Mesenchymal stem cell (in vitro differentiated cells and primary cell): ENCODE measurements at regions not wholly inside any gene's neighbourhood (a gene's known extent, or its start where the extent isn't known, plus 50 kb on each side); places are given as distances from the start of the nearest gene placed in this dataset.
"Not testable (repeated sequence)": the region's sequence is repeated elsewhere in the genome, so short reads cannot be mapped to it uniquely, and the experiment has no call there.

Experiments
- DNase-seq: peaks from one replicate; pipeline ENCODE4 v3.0.0-alpha.2; 2013
- H2AFZ ChIP-seq: one replicate; pipeline ENCODE4 v1.6.1; 2013; ENCODE audit warnings: low read depth, mild to moderate bottlenecking, control low read depth, inconsistent platforms, low read length, moderate library complexity
- H2AK5ac ChIP-seq: 2 replicates; pipeline ENCODE4 v1.6.1; 2013; ENCODE audit warnings: low read length, moderate library complexity, mild to moderate bottlenecking, inconsistent platforms; ENCODE audit not compliant: severe bottlenecking
- H2BK120ac ChIP-seq: one replicate; pipeline ENCODE4 v1.6.1; 2013; ENCODE audit warnings: low read depth, mild to moderate bottlenecking, inconsistent platforms, low read length, moderate library complexity
- H2BK12ac ChIP-seq, 2 experiments: one replicate each; pipeline ENCODE4 v1.6.1; 2013; ENCODE audit warnings: inconsistent platforms in 2 of 2, low read length in 2 of 2, mild to moderate bottlenecking in 2 of 2, moderate library complexity in 2 of 2, control low read depth in 1 of 2
- H2BK15ac ChIP-seq: one replicate; pipeline ENCODE4 v1.6.1; 2013; ENCODE audit warnings: mild to moderate bottlenecking, low read depth, inconsistent platforms; ENCODE audit not compliant: poor library complexity, severe bottlenecking
- H2BK5ac ChIP-seq: 2 replicates; pipeline ENCODE4 v1.6.1; 2013; ENCODE audit warnings: low read depth, mild to moderate bottlenecking, low read length, control low read depth, inconsistent platforms; ENCODE audit not compliant: poor library complexity, severe bottlenecking
- H3K14ac ChIP-seq, 2 experiments: one replicate each; pipeline ENCODE4 v1.6.1; 2013; ENCODE audit warnings: inconsistent platforms in 2 of 2, low read length in 2 of 2, control low read depth in 1 of 2, mild to moderate bottlenecking in 1 of 2, moderate library complexity in 1 of 2
- H3K18ac ChIP-seq, 2 experiments: one replicate each; pipeline ENCODE4 v1.6.1; 2013; ENCODE audit warnings: inconsistent platforms in 2 of 2, low read length in 2 of 2, control low read depth in 1 of 2, low read depth in 1 of 2, mild to moderate bottlenecking in 1 of 2
- H3K23ac ChIP-seq, 2 experiments: one replicate each; pipeline ENCODE4 v1.6.1; 2013; ENCODE audit warnings: inconsistent platforms in 2 of 2, low read length in 2 of 2, mild to moderate bottlenecking in 2 of 2, moderate library complexity in 2 of 2, control low read depth in 1 of 2
- H3K27ac ChIP-seq: 2 replicates; pipeline ENCODE4 v1.5.1; 2013; ENCODE audit warnings: mild to moderate bottlenecking, moderate library complexity, low read length, control low read depth, inconsistent platforms; ENCODE audit not compliant: poor library complexity, severe bottlenecking
- H3K27me3 ChIP-seq, 2 experiments: 2 replicates each; pipeline versions ENCODE4 v1.6.1 to v1.7.0; 2013; ENCODE audit warnings: low read length in 2 of 2, mild to moderate bottlenecking in 2 of 2, moderate library complexity in 2 of 2, control low read depth in 1 of 2, inconsistent platforms in 1 of 2; ENCODE audit not compliant: control insufficient read depth in 1 of 2, insufficient read depth in 1 of 2
- H3K36me3 ChIP-seq, 2 experiments: 2 replicates each; pipeline versions ENCODE4 v1.6.1 to v1.7.0; 2013; ENCODE audit warnings: low read length in 2 of 2, control low read depth in 1 of 2, inconsistent platforms in 1 of 2, low read depth in 1 of 2, mild to moderate bottlenecking in 1 of 2; ENCODE audit not compliant: insufficient read depth in 2 of 2, control insufficient read depth in 1 of 2
- H3K4ac ChIP-seq, 2 experiments: one replicate each; pipeline ENCODE4 v1.6.1; 2013; ENCODE audit warnings: inconsistent platforms in 2 of 2, low read length in 2 of 2, mild to moderate bottlenecking in 2 of 2, moderate library complexity in 2 of 2, control low read depth in 1 of 2, low read depth in 1 of 2
- H3K4me1 ChIP-seq: 2 replicates; pipeline ENCODE4 v1.6.1; 2013; ENCODE audit warnings: low read depth, low read length, control low read depth; ENCODE audit not compliant: control insufficient read depth, insufficient read depth
- H3K4me2 ChIP-seq: 2 replicates; pipeline ENCODE4 v1.6.1; 2013; ENCODE audit warnings: low read length, mild to moderate bottlenecking, inconsistent platforms; ENCODE audit not compliant: poor library complexity, severe bottlenecking
- H3K4me3 ChIP-seq, 2 experiments: 2 replicates each; pipeline versions ENCODE4 v1.5.1 to v1.7.0; 2013; ENCODE audit warnings: low read length in 2 of 2, mild to moderate bottlenecking in 2 of 2, control low read depth in 1 of 2, low read depth in 1 of 2; ENCODE audit not compliant: insufficient read depth in 1 of 2
- H3K79me1 ChIP-seq: replicated peaks from 2 replicates; pipeline ENCODE4 v1.6.1; 2013; ENCODE audit warnings: mild to moderate bottlenecking, control low read depth, low read length, inconsistent platforms; ENCODE audit not compliant: poor library complexity, severe bottlenecking
- H3K9ac ChIP-seq: 2 replicates; pipeline ENCODE4 v1.7.0; 2013; ENCODE audit warnings: mild to moderate bottlenecking, low read length, moderate library complexity
- H3K9me3 ChIP-seq: 2 replicates; pipeline ENCODE4 v1.7.0; 2013; ENCODE audit warnings: mild to moderate bottlenecking, low read length; ENCODE audit not compliant: control insufficient read depth
- H4K8ac ChIP-seq: one replicate; pipeline ENCODE4 v1.6.1; 2013; ENCODE audit warnings: inconsistent platforms, mild to moderate bottlenecking, low read length, moderate library complexity
- H4K91ac ChIP-seq: one replicate; pipeline ENCODE4 v1.6.1; 2013; ENCODE audit warnings: mild to moderate bottlenecking, low read length, inconsistent platforms
- WGBS: methylation state at CpG from one replicate; pipeline ENCODE4 v1.1.7; 2013; ENCODE audit warnings: mixed read lengths; 5-methylcytosine and 5-hydroxymethylcytosine counted together

GRCh38 chr18:10100196-10100595 is 186.4 kb downstream of the VAPA start:
- no peak overlapping the region for H2BK5ac ChIP-seq

GRCh38 chr18:10100941-10101701 is 187.3 kb downstream of the VAPA start:
- no peak overlapping the region for H2AFZ ChIP-seq
- 54% methylated on average over 12 of the region's 12 CpGs for WGBS
- H3K9ac ChIP-seq: no peak overlapping the region
- H2BK120ac ChIP-seq: no peak overlapping the region
- peaks cover 15% of the 10 kb centered on the region for H3K9me3 ChIP-seq
- no peak overlapping the region for H2BK5ac ChIP-seq
- no peak overlapping the region for H2AK5ac ChIP-seq
- H3K14ac ChIP-seq: no peak overlapping the region
- H4K91ac ChIP-seq: no peak overlapping the region
- no peak overlapping the region for H3K27ac ChIP-seq
- no peaks in the 10 kb centered on the region for H3K4me1 ChIP-seq
- H3K36me3 ChIP-seq: no peaks in the 10 kb centered on the region
- H3K4me3 ChIP-seq: no peak overlapping the region
- H3K4me2 ChIP-seq: no peak overlapping the region
- DNase-seq: peak; percentile 29
- peak overlapping the region; percentile 31 for H2BK15ac ChIP-seq
- no peak overlapping the region for H3K4ac ChIP-seq
- peaks cover 0 to 19% of the 10 kb centered on the region in 2 experiments for H3K27me3 ChIP-seq
- no peak overlapping the region for H4K8ac ChIP-seq
- peak overlapping the region in 1 of 2 experiments; percentile 68 for H3K18ac ChIP-seq
- no peaks in the 10 kb centered on the region for H3K79me1 ChIP-seq
- H3K23ac ChIP-seq: no peak overlapping the region
- no peak overlapping the region for H2BK12ac ChIP-seq

More at GRCh38 chr18:10100196-10100595, 186.4 kb downstream of the VAPA start:
- Histone ChIP-seq H4K91ac (no peak overlapping the region), H2BK120ac (no peak overlapping the region), H3K14ac (no peak overlapping the region), H3K4me2 (no peak overlapping the region), H3K36me3 (no peaks in the 10 kb centered on the region), H3K27me3 (peaks cover 0 to 19% of the 10 kb centered on the region in 2 experiments), H3K79me1 (no peaks in the 10 kb centered on the region), H3K9me3 (peaks cover 7% of the 10 kb centered on the region), H3K9ac (no peak overlapping the region), H2BK15ac (no peak overlapping the region), H3K27ac (no peak overlapping the region), H3K4me3 (no peak overlapping the region), H3K4ac (no peak overlapping the region), H3K18ac (no peak overlapping the region), H2BK12ac (no peak overlapping the region), H3K4me1 (no peaks in the 10 kb centered on the region), H4K8ac (no peak overlapping the region), H2AFZ (no peak overlapping the region), H3K23ac (no peak overlapping the region), H2AK5ac (no peak overlapping the region)
- no peak for DNase-seq
- WGBS: 89% methylated on average over 4 of the region's 4 CpGs

GRCh38 chr18:10101729-10102128 is 187.9 kb downstream of the VAPA start:
- H4K91ac ChIP-seq: no peak overlapping the region
- H2BK5ac ChIP-seq: no peak overlapping the region
- no peaks in the 10 kb centered on the region for H3K79me1 ChIP-seq
- DNase-seq: no peak
- no peak overlapping the region for H3K9ac ChIP-seq
- peak overlapping the region; percentile 55 to 68 for H3K18ac ChIP-seq
- no peak overlapping the region for H3K27ac ChIP-seq
- H3K4me2 ChIP-seq: no peak overlapping the region
- peaks cover 0 to 19% of the 10 kb centered on the region in 2 experiments for H3K27me3 ChIP-seq
- H2BK12ac ChIP-seq: no peak overlapping the region
- H2AFZ ChIP-seq: no peak overlapping the region
- no peak overlapping the region for H3K14ac ChIP-seq
- H3K36me3 ChIP-seq: no peaks in the 10 kb centered on the region
- H2BK120ac ChIP-seq: peak overlapping the region; percentile 52
- 93% methylated on average over 4 of the region's 5 CpGs for WGBS
- no peak overlapping the region for H3K4ac ChIP-seq
- no peak overlapping the region for H2AK5ac ChIP-seq
- no peaks in the 10 kb centered on the region for H3K4me1 ChIP-seq
- H4K8ac ChIP-seq: no peak overlapping the region
- no peak overlapping the region for H3K4me3 ChIP-seq
- H2BK15ac ChIP-seq: no peak overlapping the region
- no peak overlapping the region for H3K23ac ChIP-seq
- peaks cover 15% of the 10 kb centered on the region for H3K9me3 ChIP-seq

DNA sequence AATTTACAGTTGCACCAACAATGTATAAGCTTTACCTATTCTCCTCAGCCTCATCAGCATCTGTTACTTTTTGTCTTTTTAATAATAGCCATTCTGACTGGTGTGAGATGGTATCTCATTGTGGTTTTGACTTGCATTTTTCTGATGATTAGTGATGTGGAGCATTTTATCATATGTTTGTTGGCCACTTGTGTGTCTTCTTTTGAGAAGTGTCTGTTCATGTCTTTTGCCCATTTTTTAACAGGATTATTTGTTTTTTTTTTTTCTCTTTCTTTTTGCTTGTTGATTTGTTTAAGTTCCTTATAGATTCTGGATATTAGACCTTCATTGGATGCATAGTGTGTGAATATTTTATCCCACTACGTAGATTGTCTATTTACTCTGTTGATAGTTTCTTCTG is 191.3 kb downstream of the VAPA start:
- H3K4me2 ChIP-seq, H2AFZ ChIP-seq, H3K23ac ChIP-seq, H3K4me3 ChIP-seq, H2BK120ac ChIP-seq, H3K27ac ChIP-seq, H3K9ac ChIP-seq, H2BK15ac ChIP-seq, H4K91ac ChIP-seq, H3K4ac ChIP-seq, H3K18ac ChIP-seq, H3K36me3 ChIP-seq, H3K14ac ChIP-seq, H2AK5ac ChIP-seq, H4K8ac ChIP-seq, H2BK12ac ChIP-seq, H2BK5ac ChIP-seq, H3K79me1 ChIP-seq, H3K4me1 ChIP-seq, DNase-seq: not testable (repeated sequence)
- WGBS: no CpG with 5 or more reads among the region's 1 CpG
- Histone ChIP-seq H3K27me3 (peaks cover 0 to 15% of the 10 kb centered on the region in 2 experiments), H3K9me3 (peaks cover 15% of the 10 kb centered on the region)
